Left renal cortex interstitium (tissue), 4 donors: ENCODE measurements at regions not wholly inside any gene's neighbourhood (a gene's known extent, or its start where the extent isn't known, plus 50 kb on each side); places are given as distances from the start of the nearest gene placed in this dataset.
"Not testable (repeated sequence)": the region's sequence is repeated elsewhere in the genome, so short reads cannot be mapped to it uniquely, and the experiment has no call there.

ENCODE experiments used
- DNase-seq, 4 donors: peaks; one replicate each; pipeline ENCODE4 v3.0.0-alpha.2; 2013; ENCODE audit warnings: low read depth in 4 of 4, low spot score in 2 of 4, missing footprints in 1 of 4

GRCh38 chr13:54004026-54004699 lies 975.5 kb downstream of the OLFM4 start:
- DNase-seq = no peak

DNA sequence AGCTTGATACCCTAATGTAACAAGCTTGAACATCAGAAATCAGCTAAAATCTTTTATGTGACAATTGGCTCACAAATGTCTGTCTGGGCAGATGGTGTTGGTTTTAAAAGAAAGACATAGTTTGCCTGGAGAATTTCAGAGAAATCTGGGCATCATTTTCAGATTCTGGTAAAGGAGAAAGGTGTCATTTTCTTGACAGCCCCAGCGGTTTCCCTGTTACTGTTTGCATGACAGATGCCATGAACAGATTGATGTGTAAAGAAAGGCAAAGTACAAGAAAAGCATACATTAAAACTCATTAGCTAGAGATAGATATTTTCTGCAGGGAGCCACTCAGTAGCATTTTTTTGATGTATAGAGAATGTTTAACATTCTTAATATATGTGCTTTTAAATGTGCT lies 987.9 kb downstream of the OLFM4 start:
- no peak for DNase-seq

DNA sequence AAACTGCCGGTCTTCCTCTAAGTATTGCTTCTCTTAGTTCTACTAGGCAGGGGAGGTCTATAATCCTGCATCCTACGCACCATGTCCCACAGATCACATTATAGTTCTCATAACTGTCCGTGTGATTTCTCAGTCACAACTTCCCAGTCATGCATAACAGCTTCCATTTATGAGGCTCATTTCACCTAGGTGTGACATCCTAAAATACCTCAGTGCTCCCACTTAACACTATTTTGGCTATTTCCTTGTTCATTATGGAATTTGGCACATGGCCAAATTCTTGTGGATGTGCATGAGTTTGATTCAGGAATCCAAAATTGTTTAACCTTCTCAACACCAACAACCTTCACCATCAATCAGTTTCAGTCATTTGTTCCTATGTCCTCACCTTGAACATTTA lies 989.9 kb downstream of the OLFM4 start:
- no peak for DNase-seq

GRCh38 chr13:54029226-54029625 lies 1000.6 kb downstream of the OLFM4 start:
- DNase-seq = peak in 1 of 4 donors; percentile 2

- no peak for DNase-seq
These were observed 1001.1 kb downstream of the OLFM4 start for GRCh38 chr13:54029720-54030119.

- DNase-seq = no peak
These were observed 1004.8 kb downstream of the OLFM4 start for GRCh38 chr13:54033323-54033861.

DNA sequence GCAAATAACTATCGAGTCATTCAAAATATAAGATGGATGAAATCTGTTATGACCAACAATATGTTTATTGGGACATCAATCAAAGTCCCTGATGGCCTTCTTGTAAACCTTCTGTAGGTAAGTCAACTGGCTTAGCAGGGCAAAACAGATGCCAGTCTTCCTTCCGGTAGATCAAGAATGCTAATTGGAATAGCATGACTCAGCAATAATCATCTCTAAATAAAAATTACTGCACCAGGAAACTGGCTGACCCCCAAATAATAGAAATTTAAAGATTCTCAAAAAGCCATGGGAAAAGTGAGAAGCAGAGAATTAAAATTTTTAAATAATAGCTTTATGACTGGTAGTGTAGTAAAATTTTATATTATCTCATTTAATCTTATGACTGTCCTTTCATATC lies 1005.4 kb downstream of the OLFM4 start:
- DNase-seq = no peak

- DNase-seq = not testable (repeated sequence)
These were observed 1028.8 kb downstream of the OLFM4 start for GRCh38 chr13:54057416-54057815.

- DNase-seq = not testable (repeated sequence)
These were observed 1041.3 kb downstream of the OLFM4 start for GRCh38 chr13:54069958-54070357.

- no peak for DNase-seq
These were observed 1049.0 kb downstream of the OLFM4 start for GRCh38 chr13:54077569-54077968.

DNA sequence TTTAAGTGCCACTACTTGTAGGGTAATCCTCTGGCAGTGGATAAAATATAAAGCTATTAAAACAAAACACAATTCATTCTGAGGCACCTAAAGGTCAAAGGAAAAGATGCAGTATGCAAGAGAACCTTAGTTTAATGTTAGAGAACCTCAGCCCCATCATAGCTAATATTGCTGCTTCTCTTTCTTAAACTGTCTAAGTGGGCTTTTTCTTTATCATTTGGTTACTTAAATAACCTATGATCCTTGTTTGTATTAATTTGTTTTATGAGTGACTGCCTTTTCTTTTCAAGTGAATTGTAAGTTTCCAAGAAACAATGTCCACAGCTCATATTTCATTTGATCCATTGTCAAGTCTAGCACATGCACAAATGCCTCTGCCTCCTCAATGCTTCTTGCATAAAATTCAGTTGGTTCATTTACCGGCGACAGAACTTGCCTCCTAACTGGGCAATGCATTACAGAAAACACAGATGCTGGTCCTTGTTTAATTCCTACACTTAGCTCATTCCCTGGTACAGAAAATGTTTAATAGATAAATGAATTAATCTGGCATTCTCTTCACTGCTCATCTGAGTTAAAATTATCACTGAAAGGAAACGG lies 1049.8 kb downstream of the OLFM4 start:
- no peak for DNase-seq

DNA sequence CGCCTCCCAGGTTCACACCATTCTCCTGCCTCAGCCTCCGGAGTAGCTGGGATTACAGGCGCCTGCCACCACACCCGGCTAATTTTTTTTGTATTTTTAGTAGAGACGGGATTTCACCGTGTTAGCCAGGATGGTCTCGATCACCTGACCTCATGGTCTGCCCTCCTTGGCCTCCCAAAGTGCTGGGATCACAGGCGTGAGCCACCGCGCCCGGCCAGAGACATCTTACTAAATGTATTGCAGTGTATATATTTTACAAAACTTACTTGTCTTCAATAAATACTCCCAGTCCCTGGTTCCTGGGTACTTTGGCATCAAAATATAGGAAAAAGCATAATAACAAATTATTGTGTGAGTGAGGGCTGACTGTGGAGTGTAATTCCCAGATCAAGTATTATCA lies 1053.7 kb downstream of the OLFM4 start:
- DNase-seq = not testable (repeated sequence)

- no peak for DNase-seq
These were observed 1063.3 kb downstream of the OLFM4 start for GRCh38 chr13:54091884-54092283.

DNA sequence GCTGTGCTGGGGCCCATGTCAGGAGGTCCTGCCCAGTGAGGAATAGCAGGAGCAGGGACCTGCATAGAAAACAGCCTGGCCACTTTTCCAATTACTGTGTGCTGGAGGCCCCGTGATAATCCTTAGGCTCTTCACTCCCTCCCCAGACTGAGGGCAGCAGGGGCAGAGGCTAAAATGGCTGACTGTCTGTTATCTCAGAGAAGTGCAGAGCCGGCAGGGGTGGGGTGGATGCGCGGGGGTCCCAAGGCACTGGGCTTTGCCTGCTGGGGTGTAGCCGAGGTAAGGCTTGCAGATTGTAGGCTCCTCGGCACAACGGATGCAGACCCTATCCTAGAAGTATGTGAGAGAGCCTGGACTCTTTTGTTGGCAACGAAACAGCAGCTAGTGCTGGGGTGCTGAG lies 1064.1 kb downstream of the OLFM4 start:
- DNase-seq = no peak

DNA sequence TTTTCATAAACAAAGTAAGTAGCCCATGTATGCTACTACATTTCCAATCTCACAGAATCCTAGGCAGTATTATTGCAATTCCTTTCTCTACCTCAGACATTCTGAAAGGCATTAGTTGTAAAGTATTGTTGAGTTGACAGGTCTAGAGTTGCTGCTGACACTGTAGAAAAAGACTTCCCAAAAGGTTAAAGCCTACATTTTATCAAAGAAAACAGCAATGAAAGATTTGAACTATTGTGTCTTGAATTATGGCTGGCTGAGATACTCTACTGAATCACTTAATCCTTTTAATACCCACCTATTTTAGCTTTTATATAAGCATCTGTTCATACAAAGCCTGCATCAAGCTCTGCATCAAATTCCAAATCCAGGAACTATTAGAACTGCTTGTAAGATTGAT lies 1082.0 kb downstream of the OLFM4 start:
- DNase-seq = no peak

DNA sequence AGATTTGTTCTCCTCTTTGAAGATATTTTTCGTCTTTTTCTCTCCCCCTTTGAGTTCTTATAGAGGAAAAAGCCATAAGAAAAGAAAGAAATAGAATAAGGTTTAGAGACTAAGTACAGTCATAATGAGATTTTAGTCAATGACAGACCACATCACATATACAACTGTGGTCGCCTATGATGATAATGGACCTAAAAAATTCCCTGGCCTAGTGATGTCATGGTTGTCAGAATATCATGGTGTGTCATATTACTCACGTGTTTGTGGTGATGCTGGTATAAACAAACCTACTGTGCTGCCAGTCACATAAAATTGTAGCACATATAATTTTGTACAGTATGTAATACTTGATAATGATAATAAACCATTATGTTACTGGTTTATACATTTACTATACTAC lies 1096.1 kb downstream of the OLFM4 start:
- DNase-seq = no peak

GRCh38 chr13:54130931-54131330 lies 1102.3 kb downstream of the OLFM4 start:
- not testable (repeated sequence) for DNase-seq

DNA sequence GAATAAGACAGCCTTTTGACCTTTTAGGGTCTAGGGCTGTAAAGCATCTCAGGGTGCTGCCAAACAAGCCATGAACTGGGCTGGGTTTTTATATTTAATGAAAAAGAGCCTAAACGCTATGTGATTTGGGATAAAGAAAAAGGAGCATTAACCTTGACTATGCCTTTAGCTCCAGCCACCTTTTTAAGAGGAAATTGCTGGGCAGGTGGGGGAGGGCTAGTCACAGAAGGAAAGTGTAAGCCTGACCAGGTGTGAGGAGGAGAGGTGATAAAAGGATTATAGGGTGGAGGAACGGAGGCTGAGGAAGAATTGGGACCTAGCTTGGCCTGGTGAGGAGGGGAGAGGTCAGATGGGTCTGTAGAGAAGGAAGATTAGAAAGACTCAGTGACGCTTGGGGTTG lies 1102.8 kb downstream of the OLFM4 start:
- not testable (repeated sequence) for DNase-seq

GRCh38 chr13:54132127-54132526 lies 1103.5 kb downstream of the OLFM4 start:
- DNase-seq = not testable (repeated sequence)

DNA sequence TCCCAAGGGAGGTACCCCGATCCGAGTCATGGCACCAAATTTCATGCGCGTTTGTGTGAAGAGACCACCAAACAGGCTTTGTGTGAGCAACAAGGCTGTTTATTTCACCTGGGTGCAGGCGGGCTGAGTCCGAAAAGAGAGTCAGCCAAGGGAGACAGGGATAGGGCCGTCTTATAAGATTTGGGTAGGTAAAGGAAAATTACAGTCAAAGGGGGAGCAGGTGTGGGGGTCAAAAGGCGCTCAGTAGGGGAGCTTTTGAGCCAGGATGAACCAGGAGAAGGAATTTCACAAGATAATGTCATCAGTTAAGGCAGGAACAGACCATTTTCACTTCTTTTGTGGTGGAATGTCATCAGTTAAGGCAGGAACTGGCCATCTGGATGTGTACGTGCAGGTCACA lies 1104.1 kb downstream of the OLFM4 start:
- not testable (repeated sequence) for DNase-seq

GRCh38 chr13:54133746-54134145 lies 1105.1 kb downstream of the OLFM4 start:
- DNase-seq = no peak

DNA sequence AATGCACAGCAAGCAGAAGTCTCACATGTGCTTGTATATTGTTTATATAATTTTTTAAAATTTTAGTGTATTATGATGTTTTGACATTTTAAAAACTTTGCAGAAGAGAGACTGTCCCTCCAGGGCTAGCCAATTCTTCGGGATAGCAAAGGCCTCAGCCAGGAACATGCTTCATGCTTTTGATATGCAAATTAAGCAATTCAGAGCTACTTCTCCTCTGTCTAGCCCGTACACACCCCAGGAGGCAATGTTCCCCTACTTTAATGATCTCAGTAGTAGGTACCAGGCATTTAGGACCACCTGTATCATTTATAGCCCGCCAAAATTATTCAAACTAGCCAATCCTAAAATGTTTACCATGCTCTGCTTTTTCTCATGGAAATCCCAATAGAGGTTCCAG lies 1116.2 kb downstream of the OLFM4 start:
- DNase-seq = no peak
